ENCODE measurements at regions not wholly inside any gene's neighbourhood (a gene's known extent, or its start where the extent isn't known, plus 50 kb on each side); places are given as distances from the start of the nearest gene placed in this dataset.

DNA sequence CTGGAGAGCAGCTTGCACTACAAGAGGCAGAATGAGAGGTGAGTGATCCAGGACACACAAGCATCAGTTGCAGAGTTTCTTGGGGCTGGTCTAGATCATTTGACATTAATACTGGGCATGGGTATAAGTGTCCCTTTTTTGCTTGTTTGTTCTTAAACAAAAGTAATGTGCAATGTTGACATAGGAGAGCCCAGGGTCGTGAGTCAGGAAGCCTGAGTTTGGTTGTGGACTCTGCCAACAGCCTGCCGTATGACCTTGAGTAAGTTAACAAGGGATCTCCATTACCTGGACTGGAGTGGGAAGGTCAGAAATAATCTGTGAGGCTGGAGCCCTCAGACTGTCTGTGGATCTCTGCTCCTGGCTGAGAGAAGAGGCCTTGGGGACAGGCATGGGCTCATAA lies 170.3 kb downstream of the KCNA5 start:
- 85% methylated on average over 2 of the region's 2 CpGs for WGBS (ENCODE audit: insufficient coverage)

GRCh38 chr12:5217936-5218335 lies 174.3 kb downstream of the KCNA5 start:
- WGBS (ENCODE audit: insufficient coverage), result 67% methylated on average over 5 of the region's 6 CpGs
- no peaks in the 10 kb centered on the region for H3K27me3 ChIP-seq (ENCODE audit: control insufficient read depth, insufficient read depth, low read length)
- DNase-seq (ENCODE audit: low read depth in 4 of 6, low spot score in 6 of 6), result no peak
- no peaks in the 10 kb centered on the region for H3K4me1 ChIP-seq (ENCODE audit: control insufficient read depth, insufficient read depth, low read length)
- no peak overlapping the region for H3K27ac ChIP-seq (ENCODE audit: low read depth, low read length)
- no peak overlapping the region for H3K4me3 ChIP-seq (ENCODE audit: low read depth, low read length)
- H3K36me3 ChIP-seq (ENCODE audit: control insufficient read depth, insufficient read depth, low read length), result no peaks in the 10 kb centered on the region
- H3K9me3 ChIP-seq (ENCODE audit: control insufficient read depth, insufficient read depth, low read length), result no peaks in the 10 kb centered on the region

More for the DNA sequence above, 170.3 kb downstream of the KCNA5 start:
- no peaks in the 10 kb centered on the region for H3K27me3 ChIP-seq (ENCODE audit: control insufficient read depth, insufficient read depth, low read length)
- no peak overlapping the region for H3K4me3 ChIP-seq (ENCODE audit: low read depth, low read length)
- no peaks in the 10 kb centered on the region for H3K36me3 ChIP-seq (ENCODE audit: control insufficient read depth, insufficient read depth, low read length)
- no peak overlapping the region for H3K27ac ChIP-seq (ENCODE audit: low read depth, low read length)
- DNase-seq (ENCODE audit: low read depth in 4 of 6, low spot score in 6 of 6), result no peak
- peaks cover 12% of the 10 kb centered on the region for H3K4me1 ChIP-seq (ENCODE audit: control insufficient read depth, insufficient read depth, low read length)
- no peaks in the 10 kb centered on the region for H3K9me3 ChIP-seq (ENCODE audit: control insufficient read depth, insufficient read depth, low read length)

- no peak overlapping the region for H3K4me3 ChIP-seq (ENCODE audit: low read depth, low read length)
- WGBS (ENCODE audit: insufficient coverage), result 60% methylated on average over 1 of the region's 3 CpGs
- DNase-seq (ENCODE audit: low read depth in 4 of 6, low spot score in 6 of 6), result no peak
These were observed 176.4 kb downstream of the KCNA5 start for GRCh38 chr12:5220099-5220498.

GRCh38 chr12:5220835-5221234 lies 177.2 kb downstream of the KCNA5 start:
- Histone ChIP-seq H3K36me3 (ENCODE audit: control insufficient read depth, insufficient read depth, low read length) (no peaks in the 10 kb centered on the region), H3K9me3 (ENCODE audit: control insufficient read depth, insufficient read depth, low read length) (no peaks in the 10 kb centered on the region), H3K27ac (ENCODE audit: low read depth, low read length) (no peak overlapping the region), H3K4me3 (ENCODE audit: low read depth, low read length) (no peak overlapping the region), H3K4me1 (ENCODE audit: control insufficient read depth, insufficient read depth, low read length) (no peaks in the 10 kb centered on the region), H3K27me3 (ENCODE audit: control insufficient read depth, insufficient read depth, low read length) (no peaks in the 10 kb centered on the region)
- DNase-seq (ENCODE audit: low read depth in 4 of 6, low spot score in 6 of 6), result no peak
- WGBS (ENCODE audit: insufficient coverage), result 42% methylated on average over 3 of the region's 3 CpGs

More at GRCh38 chr12:5220099-5220498, 176.4 kb downstream of the KCNA5 start:
- Histone ChIP-seq H3K27ac (ENCODE audit: low read depth, low read length) (no peak overlapping the region), H3K36me3 (ENCODE audit: control insufficient read depth, insufficient read depth, low read length) (no peaks in the 10 kb centered on the region), H3K4me1 (ENCODE audit: control insufficient read depth, insufficient read depth, low read length) (no peaks in the 10 kb centered on the region), H3K27me3 (ENCODE audit: control insufficient read depth, insufficient read depth, low read length) (no peaks in the 10 kb centered on the region), H3K9me3 (ENCODE audit: control insufficient read depth, insufficient read depth, low read length) (no peaks in the 10 kb centered on the region)

DNA sequence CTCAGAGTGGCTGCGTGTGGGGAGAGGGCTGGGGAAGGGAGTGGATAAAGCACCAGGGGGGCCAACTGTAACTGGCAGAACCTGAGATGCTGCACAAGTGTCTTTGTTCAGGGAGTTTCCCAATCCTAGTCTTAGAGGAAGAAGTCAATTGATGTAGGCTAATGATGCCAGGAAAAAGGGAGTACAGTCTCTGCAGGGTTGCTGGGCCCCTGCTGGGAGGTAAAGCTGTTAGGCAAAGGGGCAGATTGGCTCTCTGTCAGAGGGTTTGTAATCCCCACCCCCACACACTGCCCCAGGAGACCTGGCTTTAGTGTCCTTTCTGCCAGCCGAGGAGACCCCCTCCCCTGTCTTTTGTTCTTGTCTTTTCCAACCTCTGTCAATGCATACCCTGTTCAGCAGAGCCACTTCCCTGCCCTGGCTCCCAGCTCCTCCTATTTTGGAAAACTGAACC lies 178.4 kb downstream of the KCNA5 start:
- 58% methylated on average over 1 of the region's 2 CpGs for WGBS (ENCODE audit: insufficient coverage)
- no peak for DNase-seq (ENCODE audit: low read depth in 4 of 6, low spot score in 6 of 6)
- Histone ChIP-seq H3K27ac (ENCODE audit: low read depth, low read length) (no peak overlapping the region), H3K27me3 (ENCODE audit: control insufficient read depth, insufficient read depth, low read length) (no peaks in the 10 kb centered on the region), H3K36me3 (ENCODE audit: control insufficient read depth, insufficient read depth, low read length) (no peaks in the 10 kb centered on the region), H3K9me3 (ENCODE audit: control insufficient read depth, insufficient read depth, low read length) (no peaks in the 10 kb centered on the region), H3K4me1 (ENCODE audit: control insufficient read depth, insufficient read depth, low read length) (no peaks in the 10 kb centered on the region), H3K4me3 (ENCODE audit: low read depth, low read length) (no peak overlapping the region)

- Histone ChIP-seq H3K9me3 (ENCODE audit: control insufficient read depth, insufficient read depth, low read length) (no peaks in the 10 kb centered on the region), H3K36me3 (ENCODE audit: control insufficient read depth, insufficient read depth, low read length) (no peaks in the 10 kb centered on the region), H3K27me3 (ENCODE audit: control insufficient read depth, insufficient read depth, low read length) (no peaks in the 10 kb centered on the region), H3K27ac (ENCODE audit: low read depth, low read length) (no peak overlapping the region), H3K4me1 (ENCODE audit: control insufficient read depth, insufficient read depth, low read length) (no peaks in the 10 kb centered on the region), H3K4me3 (ENCODE audit: low read depth, low read length) (no peak overlapping the region)
- 95% methylated on average over 5 of the region's 5 CpGs for WGBS (ENCODE audit: insufficient coverage)
- DNase-seq (ENCODE audit: low read depth in 4 of 6, low spot score in 6 of 6), result no peak
These were observed 179.1 kb downstream of the KCNA5 start for GRCh38 chr12:5222729-5223128.

DNA sequence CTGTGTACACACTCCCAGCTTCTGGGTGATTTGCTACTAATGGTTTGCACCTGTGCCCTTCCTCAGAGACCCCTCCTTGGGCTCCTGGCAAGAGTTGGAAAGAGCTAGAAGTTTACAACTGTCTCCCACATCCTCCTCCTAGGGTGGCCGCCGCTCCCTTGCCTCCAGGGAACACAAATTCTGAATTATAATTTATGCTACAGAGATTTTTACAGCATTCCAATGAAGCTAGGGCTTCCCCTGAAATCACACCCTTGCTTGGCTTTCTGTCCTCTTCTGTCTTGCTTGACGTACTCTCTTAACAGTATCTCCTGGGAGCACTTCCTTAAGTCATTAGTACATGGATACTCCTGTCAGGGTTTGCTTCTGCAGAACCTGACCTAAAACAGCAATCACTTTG lies 180.2 kb downstream of the KCNA5 start:
- H3K9me3 ChIP-seq (ENCODE audit: control insufficient read depth, insufficient read depth, low read length), result no peaks in the 10 kb centered on the region
- H3K4me1 ChIP-seq (ENCODE audit: control insufficient read depth, insufficient read depth, low read length), result no peaks in the 10 kb centered on the region
- no peak overlapping the region for H3K27ac ChIP-seq (ENCODE audit: low read depth, low read length)
- H3K36me3 ChIP-seq (ENCODE audit: control insufficient read depth, insufficient read depth, low read length), result no peaks in the 10 kb centered on the region
- no peak for DNase-seq (ENCODE audit: low read depth in 4 of 6, low spot score in 6 of 6)
- no peaks in the 10 kb centered on the region for H3K27me3 ChIP-seq (ENCODE audit: control insufficient read depth, insufficient read depth, low read length)
- H3K4me3 ChIP-seq (ENCODE audit: low read depth, low read length), result no peak overlapping the region
- 55% methylated on average over 1 of the region's 3 CpGs for WGBS (ENCODE audit: insufficient coverage)

DNA sequence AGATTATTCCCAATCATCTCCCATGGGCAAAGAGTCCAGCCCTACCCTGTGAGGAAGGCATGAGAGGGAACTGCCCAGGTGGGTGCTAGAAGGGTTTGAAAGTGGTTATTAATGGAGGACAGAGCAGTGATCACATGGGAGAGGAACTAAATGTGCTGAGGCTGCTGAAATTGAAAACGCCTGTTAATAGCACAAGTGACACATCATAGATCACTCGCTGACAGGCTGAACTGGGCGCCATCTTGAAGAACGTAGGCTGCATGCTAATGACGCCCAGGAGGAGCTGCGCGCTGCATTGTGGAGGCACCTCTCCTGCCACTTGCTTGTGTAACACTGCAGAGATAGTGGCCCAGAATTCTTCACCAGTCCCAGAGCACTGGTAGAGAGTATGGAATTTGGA lies 182.9 kb downstream of the KCNA5 start:
- Histone ChIP-seq H3K9me3 (ENCODE audit: control insufficient read depth, insufficient read depth, low read length) (no peaks in the 10 kb centered on the region), H3K27ac (ENCODE audit: low read depth, low read length) (no peak overlapping the region), H3K4me1 (ENCODE audit: control insufficient read depth, insufficient read depth, low read length) (no peaks in the 10 kb centered on the region), H3K4me3 (ENCODE audit: low read depth, low read length) (no peak overlapping the region), H3K27me3 (ENCODE audit: control insufficient read depth, insufficient read depth, low read length) (no peaks in the 10 kb centered on the region), H3K36me3 (ENCODE audit: control insufficient read depth, insufficient read depth, low read length) (no peaks in the 10 kb centered on the region)
- WGBS (ENCODE audit: insufficient coverage), result 67% methylated on average over 7 of the region's 7 CpGs
- DNase-seq (ENCODE audit: low read depth in 4 of 6, low spot score in 6 of 6), result peak in 1 of 6 donors; percentile 66

DNA sequence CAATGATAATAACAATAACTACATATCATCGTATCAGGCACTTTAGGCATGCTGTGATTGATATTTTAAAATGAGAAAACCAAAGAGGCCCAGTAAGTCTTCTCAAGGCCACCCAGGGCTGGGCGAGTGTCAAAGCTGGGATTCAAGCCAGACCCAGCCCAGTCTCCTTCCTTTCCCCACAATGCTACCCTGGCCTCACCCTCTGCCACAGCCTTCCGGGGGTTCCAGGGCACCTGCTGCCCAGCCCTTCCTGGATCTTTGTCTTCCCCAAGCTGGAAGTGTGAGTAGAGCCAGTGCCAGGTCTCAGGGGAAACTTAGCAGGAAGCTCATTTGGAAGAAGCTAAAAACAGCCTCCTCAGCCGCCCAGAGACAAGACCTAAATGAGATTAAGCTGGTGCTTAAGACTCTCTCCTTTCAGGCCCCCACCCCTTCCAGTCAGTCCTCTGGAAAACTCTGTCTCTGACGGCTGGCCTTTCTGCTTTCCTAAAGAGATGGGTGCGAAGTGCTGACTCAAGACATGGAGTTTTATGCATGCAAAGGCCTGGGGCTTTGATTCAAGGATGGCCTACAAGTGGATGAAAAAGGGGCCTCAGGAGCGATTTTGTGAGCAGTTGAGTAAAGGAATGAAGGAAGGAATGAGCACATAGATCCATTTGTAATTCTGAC lies 184.2 kb downstream of the KCNA5 start:
- no peak overlapping the region for H3K4me3 ChIP-seq (ENCODE audit: low read depth, low read length)
- H3K4me1 ChIP-seq (ENCODE audit: control insufficient read depth, insufficient read depth, low read length), result no peaks in the 10 kb centered on the region
- no peaks in the 10 kb centered on the region for H3K36me3 ChIP-seq (ENCODE audit: control insufficient read depth, insufficient read depth, low read length)
- no peak overlapping the region for H3K27ac ChIP-seq (ENCODE audit: low read depth, low read length)
- no peaks in the 10 kb centered on the region for H3K27me3 ChIP-seq (ENCODE audit: control insufficient read depth, insufficient read depth, low read length)
- no peaks in the 10 kb centered on the region for H3K9me3 ChIP-seq (ENCODE audit: control insufficient read depth, insufficient read depth, low read length)
- 76% methylated on average over 5 of the region's 7 CpGs for WGBS (ENCODE audit: insufficient coverage)
- DNase-seq (ENCODE audit: low read depth in 4 of 6, low spot score in 6 of 6), result no peak

GRCh38 chr12:5230156-5230555 lies 186.5 kb downstream of the KCNA5 start:
- H3K27me3 ChIP-seq (ENCODE audit: control insufficient read depth, insufficient read depth, low read length), result no peaks in the 10 kb centered on the region
- no peaks in the 10 kb centered on the region for H3K36me3 ChIP-seq (ENCODE audit: control insufficient read depth, insufficient read depth, low read length)
- H3K27ac ChIP-seq (ENCODE audit: low read depth, low read length), result no peak overlapping the region
- no peak overlapping the region for H3K4me3 ChIP-seq (ENCODE audit: low read depth, low read length)
- WGBS (ENCODE audit: insufficient coverage), result no CpG with 5 or more reads among the region's 2 CpGs
- DNase-seq (ENCODE audit: low read depth in 4 of 6, low spot score in 6 of 6), result no peak
- H3K4me1 ChIP-seq (ENCODE audit: control insufficient read depth, insufficient read depth, low read length), result no peaks in the 10 kb centered on the region
- H3K9me3 ChIP-seq (ENCODE audit: control insufficient read depth, insufficient read depth, low read length), result no peaks in the 10 kb centered on the region
